ENCODE measurements at regions not wholly inside any gene's neighbourhood (a gene's known extent, or its start where the extent isn't known, plus 50 kb on each side); places are given as distances from the start of the nearest gene placed in this dataset.
"Not testable (repeated sequence)": the region's sequence is repeated elsewhere in the genome, so short reads cannot be mapped to it uniquely, and the experiment has no call there.

- H3K4me2 ChIP-seq (ENCODE audit: insufficient read depth, low read length): no peak overlapping the region
- no peaks in the 10 kb centered on the region for H3K9me3 ChIP-seq (ENCODE audit: low read depth, low read length)
- no peaks in the 10 kb centered on the region for H3K27me3 ChIP-seq (ENCODE audit: insufficient read depth, low read length)
- H2AFZ ChIP-seq (ENCODE audit: low read length): no peak overlapping the region
- no peak for TF ChIP-seq CTCF (IDR thresholded peaks at IDR 0.05; ENCODE audit: extremely low read depth, low read depth, low read length)
- H3K27ac ChIP-seq (ENCODE audit: low read depth, low read length): no peak overlapping the region
- H3K4me1 ChIP-seq (ENCODE audit: insufficient read depth, low read length): no peaks in the 10 kb centered on the region
- no peaks in the 10 kb centered on the region for H4K20me1 ChIP-seq (ENCODE audit: insufficient read depth, low read length)
- H3K36me3 ChIP-seq (ENCODE audit: insufficient read depth, low read length): no peaks in the 10 kb centered on the region
- DNase-seq (ENCODE audit: insufficient read length, low spot score, missing footprints): no peak
- no peak overlapping the region for H3K4me3 ChIP-seq (ENCODE audit: insufficient read depth, low read length)
- no peaks in the 10 kb centered on the region for H3K79me2 ChIP-seq (ENCODE audit: insufficient read depth, low read length)
These were observed 71.4 kb downstream of the SLC41A2 start for GRCh38 chr12:104886418-104887401.

- H3K27me3 ChIP-seq (ENCODE audit: insufficient read depth, low read length); H4K20me1 ChIP-seq (ENCODE audit: insufficient read depth, low read length); DNase-seq (ENCODE audit: insufficient read length, low spot score, missing footprints); H3K27ac ChIP-seq (ENCODE audit: low read depth, low read length); H3K4me3 ChIP-seq (ENCODE audit: insufficient read depth, low read length); H3K9me3 ChIP-seq (ENCODE audit: low read depth, low read length); H3K36me3 ChIP-seq (ENCODE audit: insufficient read depth, low read length); H2AFZ ChIP-seq (ENCODE audit: low read length); H3K4me1 ChIP-seq (ENCODE audit: insufficient read depth, low read length); H3K79me2 ChIP-seq (ENCODE audit: insufficient read depth, low read length); H3K4me2 ChIP-seq (ENCODE audit: insufficient read depth, low read length): not testable (repeated sequence)
These were observed 79.2 kb downstream of the SLC41A2 start for GRCh38 chr12:104878858-104879257.

GRCh38 chr12:104877103-104877705 is 80.9 kb downstream of the SLC41A2 start:
- Histone ChIP-seq H3K27me3 (ENCODE audit: insufficient read depth, low read length) (no peaks in the 10 kb centered on the region), H3K27ac (ENCODE audit: low read depth, low read length) (no peak overlapping the region), H3K4me1 (ENCODE audit: insufficient read depth, low read length) (no peaks in the 10 kb centered on the region), H3K4me3 (ENCODE audit: insufficient read depth, low read length) (no peak overlapping the region), H3K4me2 (ENCODE audit: insufficient read depth, low read length) (no peak overlapping the region), H4K20me1 (ENCODE audit: insufficient read depth, low read length) (no peaks in the 10 kb centered on the region), H3K9me3 (ENCODE audit: low read depth, low read length) (no peaks in the 10 kb centered on the region), H2AFZ (ENCODE audit: low read length) (no peak overlapping the region), H3K79me2 (ENCODE audit: insufficient read depth, low read length) (no peaks in the 10 kb centered on the region), H3K36me3 (ENCODE audit: insufficient read depth, low read length) (no peaks in the 10 kb centered on the region)
- TF ChIP-seq CTCF (IDR thresholded peaks at IDR 0.05; ENCODE audit: extremely low read depth, low read depth, low read length): peak; percentile 81
- peak; percentile 58 for DNase-seq (ENCODE audit: insufficient read length, low spot score, missing footprints)

- Histone ChIP-seq H3K36me3 (ENCODE audit: insufficient read depth, low read length) (no peaks in the 10 kb centered on the region), H3K4me1 (ENCODE audit: insufficient read depth, low read length) (no peaks in the 10 kb centered on the region), H2AFZ (ENCODE audit: low read length) (peak overlapping the region; percentile 44), H3K27me3 (ENCODE audit: insufficient read depth, low read length) (no peaks in the 10 kb centered on the region), H3K27ac (ENCODE audit: low read depth, low read length) (no peak overlapping the region), H3K4me2 (ENCODE audit: insufficient read depth, low read length) (no peak overlapping the region), H3K9me3 (ENCODE audit: low read depth, low read length) (no peaks in the 10 kb centered on the region), H3K79me2 (ENCODE audit: insufficient read depth, low read length) (no peaks in the 10 kb centered on the region), H4K20me1 (ENCODE audit: insufficient read depth, low read length) (no peaks in the 10 kb centered on the region), H3K4me3 (ENCODE audit: insufficient read depth, low read length) (no peak overlapping the region)
- TF ChIP-seq CTCF (IDR thresholded peaks at IDR 0.05; ENCODE audit: extremely low read depth, low read depth, low read length): no peak
- DNase-seq (ENCODE audit: insufficient read length, low spot score, missing footprints): no peak
These were observed 84.7 kb downstream of the SLC41A2 start for GRCh38 chr12:104873374-104873773.
